Pancreas (tissue), 10 donors: ENCODE measurements at regions not wholly inside any gene's neighbourhood (a gene's known extent, or its start where the extent isn't known, plus 50 kb on each side); places are given as distances from the start of the nearest gene placed in this dataset.
"Not testable (repeated sequence)": the region's sequence is repeated elsewhere in the genome, so short reads cannot be mapped to it uniquely, and the experiment has no call there.

Experiments used
- ATAC-seq, 4 donors: fragments of 200-7000 bp; cut with Tn5 transposase; one replicate each; pipeline versions ENCODE4 v1.8.0 to v1.9.1; 2020; ENCODE audit warnings: mild to moderate bottlenecking in 4 of 4, moderate library complexity in 4 of 4
- DNase-seq, 6 donors: peaks; one replicate each; pipeline ENCODE4 v3.0.0-alpha.2; 2020
- FAIRE-seq: peaks from 2 replicates; lab custom pipeline; 2012; peaks lifted over from hg19 to GRCh38; lab: Jason Lieb, UNC
- H3K27ac ChIP-seq, 4 donors: fragments of 200-600 bp; sonication (generic); 1 replicate in 3 of 4; 2 replicates in 1 of 4; pipeline versions ENCODE4 v1.5.0 to v1.8.0; 2020
- H3K27me3 ChIP-seq, 4 donors: fragments of 200-600 bp; one replicate each; pipeline ENCODE4 v1.8.0; 2021
- H3K36me3 ChIP-seq, 3 donors: fragments of 200-600 bp; sonication (generic) in 1 of 3; one replicate each; pipeline versions ENCODE4 v1.5.0 to v1.8.0; 2020 to 2021
- H3K4me1 ChIP-seq, 3 donors: fragments of 200-600 bp; one replicate each; pipeline ENCODE4 v1.8.0; 2021
- H3K4me3 ChIP-seq, 4 donors: fragments of 200-600 bp; sonication (generic) in 2 of 4; one replicate each; pipeline versions ENCODE4 v1.5.0 to v1.8.0; 2020 to 2021
- H3K9me3 ChIP-seq, 4 donors: fragments of 200-600 bp; one replicate each; pipeline ENCODE4 v1.8.0; 2021
- CTCF ChIP-seq, 4 donors: fragments of 200-600 bp; sonication (generic) in 3 of 4; IDR thresholded peaks; one replicate each; pipeline versions ENCODE4 v1.5.0 to v1.8.0; 2021; ENCODE audit warnings: antibody characterized with exemption in 4 of 4
- WGBS, 2 donors: extraction: QIAGEN DNeasy Blood & Tissue Kit; methylation state at CpG; one replicate each; pipeline ENCODE4 v1.1.7; 2013; 5-methylcytosine and 5-hydroxymethylcytosine counted together
- intact Hi-C, 3 donors: fragments of 100-400 bp; cut with DNase I; formaldehyde crosslinking; loops; one replicate each; pipeline versions ENCODE4 v1.11.1 to v1.14.2; 2022
- donor health status: healthy with polysubstance abuse.
- donor health status: DM: no; HTN: no; CAD: no; lungs with moderate emphysema.
- donor health status: DM: no; HTN: no; CAD: no.
- donor health status: control.
- donor health status: control.
- donor health status: Bipolar disorder and iron deficiency.
- donor health status: DM: yes; HTN: yes; CAD: no.
- donor health status: DM: no; HTN: no; CAD: no.
- donor health status: DM: no; HTN: no; CAD: no.
- donor health status: DM: yes; HTN: yes; CAD: no.

GRCh38 chr5:66281294-66281693 lies 137.2 kb downstream of the SREK1 start:
- no peak for DNase-seq
- TF ChIP-seq CTCF (IDR thresholded peaks at IDR 0.05): no peak
- Histone ChIP-seq H3K4me3 (no peak overlapping the region), H3K27me3 (no peaks in the 10 kb centered on the region), H3K4me1 (no peaks in the 10 kb centered on the region), H3K9me3 (no peaks in the 10 kb centered on the region), H3K36me3 (no peaks in the 10 kb centered on the region), H3K27ac (no peak overlapping the region)
- ATAC-seq: no peak
- intact Hi-C loops: no loop called here
- FAIRE-seq: no peak
- WGBS, 2 donors: 78 to 83% methylated on average over 4 of the region's 4 CpGs

- FAIRE-seq: no peak
- Histone ChIP-seq H3K9me3 (no peaks in the 10 kb centered on the region), H3K27me3 (no peaks in the 10 kb centered on the region), H3K36me3 (no peaks in the 10 kb centered on the region), H3K4me3 (no peak overlapping the region), H3K27ac (no peak overlapping the region), H3K4me1 (no peaks in the 10 kb centered on the region)
- WGBS, 2 donors: 63% methylated on average over 2 of the region's 2 CpGs
- intact Hi-C loops: no loop called here
- DNase-seq: no peak
- TF ChIP-seq CTCF (IDR thresholded peaks at IDR 0.05): no peak
- ATAC-seq: no peak
These were observed 140.7 kb downstream of the SREK1 start for GRCh38 chr5:66284588-66285342.

DNA sequence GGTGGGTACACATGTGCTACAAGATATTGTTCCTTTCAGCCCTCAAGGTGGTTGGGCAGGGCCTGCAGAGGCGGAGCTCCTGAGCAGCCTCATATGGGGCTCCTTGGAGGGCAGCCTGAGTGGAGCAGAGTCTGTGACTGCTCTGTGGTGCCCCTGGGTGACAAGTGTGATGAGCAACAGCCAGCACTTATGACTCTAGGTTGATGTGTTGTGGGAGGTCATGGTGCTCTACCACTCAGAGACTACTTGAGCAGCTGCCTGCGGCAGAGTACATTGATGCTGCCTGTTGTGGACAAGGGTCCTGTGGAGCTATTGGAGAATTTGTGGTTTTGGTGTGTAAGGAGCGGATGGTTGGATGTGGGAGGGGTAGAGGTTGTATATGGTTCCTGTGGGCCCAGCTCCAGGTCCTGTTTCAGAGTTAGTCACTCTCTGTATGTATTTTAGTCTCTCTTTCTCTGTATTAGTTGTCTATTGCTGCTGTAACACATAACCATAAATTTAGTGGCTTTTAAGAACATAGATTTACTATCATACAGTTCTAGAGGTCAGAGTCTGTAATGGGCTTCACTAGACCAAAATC lies 141.3 kb downstream of the SREK1 start:
- TF ChIP-seq CTCF (IDR thresholded peaks at IDR 0.05): no peak
- 92 to 100% methylated on average over 3 of the region's 3 CpGs for WGBS, 2 donors
- no peak for ATAC-seq
- FAIRE-seq: no peak
- H3K4me3 ChIP-seq: no peak overlapping the region
- H3K27ac ChIP-seq: no peak overlapping the region
- intact Hi-C loops: no loop called here
- no peaks in the 10 kb centered on the region for H3K27me3 ChIP-seq
- no peaks in the 10 kb centered on the region for H3K4me1 ChIP-seq
- H3K36me3 ChIP-seq: no peaks in the 10 kb centered on the region
- no peak for DNase-seq
- H3K9me3 ChIP-seq: no peaks in the 10 kb centered on the region

DNA sequence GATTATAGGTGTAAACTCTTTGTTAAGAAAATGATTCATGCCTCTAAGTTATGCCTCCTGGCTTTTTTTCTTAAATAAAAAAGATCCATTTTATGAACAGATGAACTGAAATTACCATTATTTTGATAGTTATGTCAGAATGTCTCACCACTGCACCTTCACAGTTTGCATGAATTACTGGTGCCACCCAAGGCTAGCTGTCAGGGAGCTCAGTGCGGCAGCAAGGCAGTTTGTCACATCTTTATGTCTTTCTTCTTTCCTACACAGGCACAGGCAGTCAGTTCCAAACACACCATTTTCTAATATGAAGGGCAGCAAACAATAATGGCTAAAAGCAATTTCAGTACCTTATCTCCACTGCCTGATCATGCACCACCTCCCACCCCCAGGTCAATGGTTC lies 147.7 kb downstream of the SREK1 start:
- no peak for ATAC-seq
- no peak for FAIRE-seq
- 95 to 97% methylated on average over 1 of the region's 1 CpG for WGBS, 2 donors

GRCh38 chr5:66293851-66294250 lies 149.8 kb downstream of the SREK1 start:
- ATAC-seq, DNase-seq, H3K36me3 ChIP-seq, H3K27ac ChIP-seq, intact Hi-C loops, H3K4me3 ChIP-seq, H3K9me3 ChIP-seq, H3K27me3 ChIP-seq, H3K4me1 ChIP-seq, FAIRE-seq: not testable (repeated sequence)
- 84 to 88% methylated on average over 10 of the region's 10 CpGs for WGBS, 2 donors

More for the DNA sequence above, 147.7 kb downstream of the SREK1 start:
- DNase-seq: no peak
- Histone ChIP-seq H3K36me3 (no peaks in the 10 kb centered on the region), H3K4me3 (no peak overlapping the region), H3K27ac (no peak overlapping the region), H3K27me3 (no peaks in the 10 kb centered on the region), H3K9me3 (no peaks in the 10 kb centered on the region), H3K4me1 (no peaks in the 10 kb centered on the region)
- intact Hi-C loops: no loop called here
- no peak for TF ChIP-seq CTCF (IDR thresholded peaks at IDR 0.05)
